Pancreas (tissue), 10 donors: ENCODE measurements at regions not wholly inside any gene's neighbourhood (a gene's known extent, or its start where the extent isn't known, plus 50 kb on each side); places are given as distances from the start of the nearest gene placed in this dataset.

ENCODE experiments used
- ATAC-seq, 4 donors: fragments of 200-7000 bp; cut with Tn5 transposase; one replicate each; pipeline versions ENCODE4 v1.8.0 to v1.9.1; 2020; ENCODE audit warnings: mild to moderate bottlenecking in 4 of 4, moderate library complexity in 4 of 4
- DNase-seq, 6 donors: peaks; one replicate each; pipeline ENCODE4 v3.0.0-alpha.2; 2020
- FAIRE-seq: peaks from 2 replicates; lab custom pipeline; 2012; peaks lifted over from hg19 to GRCh38; lab: Jason Lieb, UNC
- H3K27ac ChIP-seq, 4 donors: fragments of 200-600 bp; sonication (generic); 1 replicate in 3 of 4; 2 replicates in 1 of 4; pipeline versions ENCODE4 v1.5.0 to v1.8.0; 2020
- H3K27me3 ChIP-seq, 4 donors: fragments of 200-600 bp; one replicate each; pipeline ENCODE4 v1.8.0; 2021
- H3K36me3 ChIP-seq, 3 donors: fragments of 200-600 bp; sonication (generic) in 1 of 3; one replicate each; pipeline versions ENCODE4 v1.5.0 to v1.8.0; 2020 to 2021
- H3K4me1 ChIP-seq, 3 donors: fragments of 200-600 bp; one replicate each; pipeline ENCODE4 v1.8.0; 2021
- H3K4me3 ChIP-seq, 4 donors: fragments of 200-600 bp; sonication (generic) in 2 of 4; one replicate each; pipeline versions ENCODE4 v1.5.0 to v1.8.0; 2020 to 2021
- H3K9me3 ChIP-seq, 4 donors: fragments of 200-600 bp; one replicate each; pipeline ENCODE4 v1.8.0; 2021
- WGBS, 2 donors: extraction: QIAGEN DNeasy Blood & Tissue Kit; methylation state at CpG; one replicate each; pipeline ENCODE4 v1.1.7; 2013; 5-methylcytosine and 5-hydroxymethylcytosine counted together
- intact Hi-C, 3 donors: fragments of 100-400 bp; cut with DNase I; formaldehyde crosslinking; loops; one replicate each; pipeline versions ENCODE4 v1.11.1 to v1.14.2; 2022
- TF ChIP-seq, protein P1 (sequence below), 4 donors: fragments of 200-600 bp; sonication (generic) in 3 of 4; IDR thresholded peaks; one replicate each; pipeline versions ENCODE4 v1.5.0 to v1.8.0; 2021; ENCODE audit warnings: antibody characterized with exemption in 4 of 4
- donor health status: healthy with polysubstance abuse.
- donor health status: DM: no; HTN: no; CAD: no; lungs with moderate emphysema.
- donor health status: DM: no; HTN: no; CAD: no.
- donor health status: control.
- donor health status: control.
- donor health status: Bipolar disorder and iron deficiency.
- donor health status: DM: yes; HTN: yes; CAD: no.
- donor health status: DM: no; HTN: no; CAD: no.
- donor health status: DM: no; HTN: no; CAD: no.
- donor health status: DM: yes; HTN: yes; CAD: no.

DNA sequence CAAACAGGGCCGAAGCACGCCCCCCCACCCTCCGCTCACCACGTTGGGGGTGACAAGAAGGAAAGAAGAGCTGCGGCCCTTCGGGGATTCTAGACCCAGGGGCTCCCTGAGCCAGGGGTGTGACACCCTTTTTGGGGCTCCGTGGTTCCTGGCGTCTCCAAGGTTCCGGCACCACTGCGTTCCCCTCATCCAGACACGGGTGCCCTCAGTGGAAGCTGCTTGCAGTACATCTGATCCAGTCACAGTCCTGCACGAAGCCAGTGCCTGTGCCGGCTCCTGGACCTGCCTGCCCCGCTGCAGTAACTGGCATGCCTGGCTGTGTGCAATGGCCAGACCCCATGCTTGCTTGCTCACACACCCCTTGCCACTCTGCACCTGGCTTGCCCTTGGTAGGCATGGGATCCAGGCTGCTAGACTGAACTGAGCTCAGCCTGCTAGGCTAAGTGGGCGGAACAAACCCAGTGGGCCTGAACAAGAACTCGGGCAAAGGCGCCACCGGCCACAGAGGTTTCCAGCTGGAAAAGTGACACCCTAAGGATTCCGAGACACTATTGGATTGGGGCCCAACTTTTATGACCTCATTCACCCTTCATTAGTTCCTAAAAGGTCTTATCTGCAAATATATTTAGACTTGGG is 420.4 kb upstream of the AGA start:
- Histone ChIP-seq H3K27ac (no peak overlapping the region), H3K9me3 (no peaks in the 10 kb centered on the region), H3K4me3 (no peak overlapping the region), H3K27me3 (no peaks in the 10 kb centered on the region), H3K36me3 (no peaks in the 10 kb centered on the region), H3K4me1 (no peaks in the 10 kb centered on the region)
- DNase-seq (peak in 2 of 6 donors; percentile 12 to 62), ATAC-seq (no peak), FAIRE-seq (no peak)
- 88 to 90% methylated on average over 19 of the region's 19 CpGs for WGBS, 2 donors
- TF ChIP-seq, protein P1, sequence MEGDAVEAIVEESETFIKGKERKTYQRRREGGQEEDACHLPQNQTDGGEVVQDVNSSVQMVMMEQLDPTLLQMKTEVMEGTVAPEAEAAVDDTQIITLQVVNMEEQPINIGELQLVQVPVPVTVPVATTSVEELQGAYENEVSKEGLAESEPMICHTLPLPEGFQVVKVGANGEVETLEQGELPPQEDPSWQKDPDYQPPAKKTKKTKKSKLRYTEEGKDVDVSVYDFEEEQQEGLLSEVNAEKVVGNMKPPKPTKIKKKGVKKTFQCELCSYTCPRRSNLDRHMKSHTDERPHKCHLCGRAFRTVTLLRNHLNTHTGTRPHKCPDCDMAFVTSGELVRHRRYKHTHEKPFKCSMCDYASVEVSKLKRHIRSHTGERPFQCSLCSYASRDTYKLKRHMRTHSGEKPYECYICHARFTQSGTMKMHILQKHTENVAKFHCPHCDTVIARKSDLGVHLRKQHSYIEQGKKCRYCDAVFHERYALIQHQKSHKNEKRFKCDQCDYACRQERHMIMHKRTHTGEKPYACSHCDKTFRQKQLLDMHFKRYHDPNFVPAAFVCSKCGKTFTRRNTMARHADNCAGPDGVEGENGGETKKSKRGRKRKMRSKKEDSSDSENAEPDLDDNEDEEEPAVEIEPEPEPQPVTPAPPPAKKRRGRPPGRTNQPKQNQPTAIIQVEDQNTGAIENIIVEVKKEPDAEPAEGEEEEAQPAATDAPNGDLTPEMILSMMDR (IDR thresholded peaks at IDR 0.05) = no peak
- intact Hi-C loops = no loop called here

DNA sequence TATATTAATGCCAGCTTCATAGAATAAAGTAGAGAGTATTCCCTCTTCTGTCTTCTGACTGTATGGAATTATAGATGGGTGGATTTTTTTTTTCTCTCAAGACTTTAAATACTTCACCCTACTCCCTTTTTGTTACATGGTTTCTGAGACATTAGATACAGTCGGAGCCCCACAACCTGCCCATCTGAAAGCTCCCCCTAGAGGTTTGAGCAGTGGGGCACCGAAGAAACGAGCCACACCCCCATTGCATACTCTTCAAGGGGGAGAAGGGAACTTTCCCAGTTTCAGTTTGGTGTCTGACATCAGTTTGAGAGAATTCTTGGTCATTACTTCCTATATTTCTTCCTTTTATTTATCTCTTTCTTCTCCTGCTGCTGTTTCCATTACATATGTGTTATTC is 437.6 kb upstream of the AGA start:
- ATAC-seq (no peak), DNase-seq (no peak), FAIRE-seq (no peak)
- no peak overlapping the region for H3K4me3 ChIP-seq
- H3K9me3 ChIP-seq = no peaks in the 10 kb centered on the region
- TF ChIP-seq, protein P1 (IDR thresholded peaks at IDR 0.05) = no peak
- H3K27ac ChIP-seq = no peak overlapping the region
- H3K27me3 ChIP-seq = no peaks in the 10 kb centered on the region
- WGBS, 2 donors = 54 to 63% methylated on average over 3 of the region's 3 CpGs
- no peaks in the 10 kb centered on the region for H3K4me1 ChIP-seq
- H3K36me3 ChIP-seq = no peaks in the 10 kb centered on the region
- intact Hi-C loops = no loop called here

DNA sequence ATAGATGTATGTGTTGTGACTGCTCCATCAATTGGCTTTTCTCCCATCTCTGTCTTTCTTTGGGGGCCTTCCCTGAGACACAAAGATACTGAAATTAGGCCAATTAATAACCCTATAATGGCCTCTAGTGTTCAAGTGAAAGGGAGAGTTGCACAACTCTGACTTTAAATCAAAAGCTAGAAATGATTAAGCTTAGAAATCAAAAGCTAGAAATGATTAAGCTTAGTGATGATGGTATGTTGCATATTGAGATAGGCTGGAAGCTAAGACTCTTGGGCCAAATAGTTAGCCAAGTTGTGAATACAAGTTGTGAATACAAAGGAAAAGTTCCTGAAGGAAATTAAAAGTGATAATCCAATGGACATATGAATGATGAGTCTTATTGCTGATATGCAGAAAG is 452.9 kb upstream of the AGA start:
- FAIRE-seq (no peak), ATAC-seq (peak in 1 of 4 donors; percentile 25)

DNA sequence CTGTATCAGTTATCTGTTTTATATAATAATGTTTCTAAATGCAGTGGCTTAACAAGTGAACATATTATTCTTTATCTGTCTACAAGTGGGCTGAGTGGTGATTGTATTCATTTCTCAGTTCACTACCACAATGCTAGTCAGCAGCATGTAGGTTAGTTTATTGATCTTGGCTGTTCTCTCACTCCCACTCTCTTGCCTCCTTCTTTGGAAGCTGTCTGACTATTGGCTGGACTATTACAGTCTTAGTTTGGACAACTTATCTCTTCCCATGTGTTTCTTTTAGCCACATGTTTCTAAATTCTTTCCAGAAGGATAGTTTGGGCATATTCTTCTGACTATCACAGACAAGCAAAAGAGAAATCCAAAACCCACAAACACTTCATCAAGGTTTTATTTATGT is 459.5 kb upstream of the AGA start:
- intact Hi-C loops = no loop called here
- FAIRE-seq (no peak), DNase-seq (no peak), ATAC-seq (no peak)
- Histone ChIP-seq H3K27ac (no peak overlapping the region), H3K9me3 (no peaks in the 10 kb centered on the region), H3K4me1 (no peaks in the 10 kb centered on the region), H3K4me3 (no peak overlapping the region), H3K27me3 (no peaks in the 10 kb centered on the region), H3K36me3 (no peaks in the 10 kb centered on the region)
- TF ChIP-seq, protein P1 (IDR thresholded peaks at IDR 0.05) = no peak

More for the DNA sequence above, 452.9 kb upstream of the AGA start:
- intact Hi-C loops = no loop called here
- no peaks in the 10 kb centered on the region for H3K36me3 ChIP-seq
- DNase-seq = no peak
- H3K27ac ChIP-seq = no peak overlapping the region
- H3K9me3 ChIP-seq = no peaks in the 10 kb centered on the region
- H3K4me3 ChIP-seq = no peak overlapping the region
- H3K4me1 ChIP-seq = no peaks in the 10 kb centered on the region
- H3K27me3 ChIP-seq = no peaks in the 10 kb centered on the region
- TF ChIP-seq, protein P1 (IDR thresholded peaks at IDR 0.05) = no peak

DNA sequence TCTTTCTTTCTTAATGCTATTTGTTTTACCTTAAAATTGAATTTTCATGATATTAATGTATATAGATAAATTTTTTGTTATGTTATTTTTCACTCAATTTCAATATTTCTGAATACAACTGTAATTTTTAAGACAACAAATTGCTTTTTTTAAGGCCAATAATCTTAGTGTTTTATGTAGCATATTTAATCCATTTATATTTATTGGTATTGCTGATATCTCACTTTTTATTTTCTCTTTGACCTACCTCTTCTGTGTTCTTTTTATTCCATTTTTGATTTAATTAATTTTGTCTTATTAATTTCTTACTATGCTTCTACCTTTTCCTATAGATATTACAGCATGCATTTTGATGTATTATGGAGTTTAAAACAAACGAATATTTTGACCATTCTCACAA is 460.1 kb upstream of the AGA start:
- no peaks in the 10 kb centered on the region for H3K36me3 ChIP-seq
- no peaks in the 10 kb centered on the region for H3K27me3 ChIP-seq
- no peaks in the 10 kb centered on the region for H3K9me3 ChIP-seq
- no peak for DNase-seq
- 43 to 63% methylated on average over 1 of the region's 1 CpG for WGBS, 2 donors
- no peak overlapping the region for H3K4me3 ChIP-seq
- no peak overlapping the region for H3K27ac ChIP-seq
- no peak for ATAC-seq
- intact Hi-C loops = no loop called here
- TF ChIP-seq, protein P1 (IDR thresholded peaks at IDR 0.05) = no peak
- FAIRE-seq = peak; percentile 72
- H3K4me1 ChIP-seq = no peaks in the 10 kb centered on the region
